ENCODE measurements at regions not wholly inside any gene's neighbourhood (a gene's known extent, or its start where the extent isn't known, plus 50 kb on each side); places are given as distances from the start of the nearest gene placed in this dataset.

DNA sequence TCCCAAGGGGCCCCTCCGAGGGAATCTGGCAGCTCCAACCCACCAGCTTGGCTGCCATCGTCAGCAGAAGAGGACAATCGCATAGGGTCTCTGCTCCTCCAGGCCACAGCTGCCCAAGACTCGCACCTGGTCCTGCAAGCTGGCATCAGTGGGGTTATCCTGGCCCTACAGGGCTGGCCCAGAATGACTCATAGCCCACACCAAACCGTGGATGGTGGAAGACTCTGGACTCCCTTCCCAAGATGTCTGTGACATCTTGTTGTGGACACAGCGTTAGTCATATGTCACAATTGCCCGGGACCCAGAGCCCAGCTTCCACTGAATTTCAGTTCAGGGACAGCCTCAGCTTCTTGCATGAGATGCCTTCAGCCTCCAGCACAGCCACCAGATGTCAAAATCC lies 91.5 kb upstream of the CUX1 start:
- Histone ChIP-seq H3K9me3 (ENCODE audit: control insufficient read depth in 4 of 4, low read length in 3 of 4) (peaks cover 0 to 5% (median 3%) of the 10 kb centered on the region in 4 donors), H3K27me3 (ENCODE audit: control insufficient read depth in 4 of 4, insufficient read depth in 4 of 4, low read length in 3 of 4) (no peaks in the 10 kb centered on the region), H3K27ac (ENCODE audit: low read depth in 1 of 2, low read length in 2 of 2) (no peak overlapping the region), H3K9ac (ENCODE audit: low read depth in 1 of 2, low read length in 2 of 2) (no peak overlapping the region), H3K4me1 (ENCODE audit: control insufficient read depth in 4 of 4, insufficient read depth in 4 of 4, low read length in 3 of 4) (no peaks in the 10 kb centered on the region), H3K4me3 (ENCODE audit: low read depth in 1 of 3, low read length in 3 of 3) (no peak overlapping the region), H3K36me3 (ENCODE audit: control insufficient read depth in 4 of 4, insufficient read depth in 3 of 4, low read depth in 1 of 4, low read length in 3 of 4) (no peaks in the 10 kb centered on the region)
- no peak for TF ChIP-seq RXRA (IDR thresholded peaks at IDR 0.05)
- TF ChIP-seq, protein P1, sequence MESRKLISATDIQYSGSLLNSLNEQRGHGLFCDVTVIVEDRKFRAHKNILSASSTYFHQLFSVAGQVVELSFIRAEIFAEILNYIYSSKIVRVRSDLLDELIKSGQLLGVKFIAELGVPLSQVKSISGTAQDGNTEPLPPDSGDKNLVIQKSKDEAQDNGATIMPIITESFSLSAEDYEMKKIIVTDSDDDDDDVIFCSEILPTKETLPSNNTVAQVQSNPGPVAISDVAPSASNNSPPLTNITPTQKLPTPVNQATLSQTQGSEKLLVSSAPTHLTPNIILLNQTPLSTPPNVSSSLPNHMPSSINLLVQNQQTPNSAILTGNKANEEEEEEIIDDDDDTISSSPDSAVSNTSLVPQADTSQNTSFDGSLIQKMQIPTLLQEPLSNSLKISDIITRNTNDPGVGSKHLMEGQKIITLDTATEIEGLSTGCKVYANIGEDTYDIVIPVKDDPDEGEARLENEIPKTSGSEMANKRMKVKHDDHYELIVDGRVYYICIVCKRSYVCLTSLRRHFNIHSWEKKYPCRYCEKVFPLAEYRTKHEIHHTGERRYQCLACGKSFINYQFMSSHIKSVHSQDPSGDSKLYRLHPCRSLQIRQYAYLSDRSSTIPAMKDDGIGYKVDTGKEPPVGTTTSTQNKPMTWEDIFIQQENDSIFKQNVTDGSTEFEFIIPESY (IDR thresholded peaks at IDR 0.05), result no peak
- TF ChIP-seq HNF4G (IDR thresholded peaks at IDR 0.05), result no peak
- TF ChIP-seq SP1 (IDR thresholded peaks at IDR 0.05), result no peak
- no peak for DNase-seq (ENCODE audit: low spot score)
- 72% methylated on average over 7 of the region's 7 CpGs for WGBS

DNA sequence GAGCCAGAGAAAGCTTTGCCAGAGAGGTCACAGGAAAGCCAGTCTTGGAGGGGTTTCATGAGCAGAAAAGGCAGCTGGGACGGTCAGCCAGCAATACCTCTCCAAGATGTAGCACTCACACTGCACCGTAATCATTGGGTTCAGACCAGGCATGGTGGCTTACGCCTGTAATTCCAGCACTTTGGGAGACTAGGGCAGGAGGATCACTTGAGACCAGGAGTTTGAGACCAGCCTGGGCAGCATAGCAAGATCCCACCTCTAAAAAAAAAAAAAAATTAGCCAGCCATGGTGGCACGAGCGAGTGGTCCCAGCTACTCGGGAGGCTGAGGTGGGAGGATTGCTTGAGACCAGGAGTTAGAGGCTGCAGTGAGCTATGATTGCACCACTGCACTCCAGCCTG lies 90.2 kb upstream of the CUX1 start:
- peaks cover 0 to 5% (median 3%) of the 10 kb centered on the region in 4 donors for H3K9me3 ChIP-seq (ENCODE audit: control insufficient read depth in 4 of 4, low read length in 3 of 4)
- no peak overlapping the region for H3K27ac ChIP-seq (ENCODE audit: low read depth in 1 of 2, low read length in 2 of 2)
- no peak for DNase-seq (ENCODE audit: low spot score)
- H3K27me3 ChIP-seq (ENCODE audit: control insufficient read depth in 4 of 4, insufficient read depth in 4 of 4, low read length in 3 of 4), result no peaks in the 10 kb centered on the region
- 95% methylated on average over 6 of the region's 6 CpGs for WGBS
- no peaks in the 10 kb centered on the region for H3K36me3 ChIP-seq (ENCODE audit: control insufficient read depth in 4 of 4, insufficient read depth in 3 of 4, low read depth in 1 of 4, low read length in 3 of 4)
- H3K4me1 ChIP-seq (ENCODE audit: control insufficient read depth in 4 of 4, insufficient read depth in 4 of 4, low read length in 3 of 4), result no peaks in the 10 kb centered on the region
- no peak overlapping the region for H3K4me3 ChIP-seq (ENCODE audit: low read depth in 1 of 3, low read length in 3 of 3)
- TF ChIP-seq TAF1 (conservative IDR thresholded peaks at IDR 0.05), result no peak
- no peak for TF ChIP-seq EGR1 (IDR thresholded peaks at IDR 0.05; ENCODE audit: low read depth in 2 of 2)
- no peak overlapping the region for H3K9ac ChIP-seq (ENCODE audit: low read depth in 1 of 2, low read length in 2 of 2)

DNA sequence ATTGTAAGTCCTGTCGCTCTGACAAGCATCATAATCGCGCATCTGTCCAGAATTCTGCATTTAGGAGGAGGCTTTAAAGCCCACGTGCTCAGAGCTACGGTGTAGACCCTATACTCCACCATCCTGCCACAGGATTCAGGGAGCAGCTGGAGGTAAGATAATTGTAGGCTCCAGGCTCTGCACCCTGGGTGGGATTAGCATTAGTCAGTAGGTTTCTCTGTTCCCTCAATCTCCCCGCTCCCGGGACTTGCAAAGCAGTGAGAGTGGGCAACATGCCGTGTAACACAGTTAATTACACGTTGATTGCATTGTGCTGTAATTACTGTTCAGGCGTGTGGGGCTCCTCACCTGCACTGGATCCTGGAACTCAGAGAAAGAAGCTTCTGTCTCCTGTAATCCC lies 89.3 kb upstream of the CUX1 start:
- H3K4me1 ChIP-seq (ENCODE audit: control insufficient read depth in 4 of 4, insufficient read depth in 4 of 4, low read length in 3 of 4), result no peaks in the 10 kb centered on the region
- H3K4me3 ChIP-seq (ENCODE audit: low read depth in 1 of 3, low read length in 3 of 3), result no peak overlapping the region
- H3K9me3 ChIP-seq (ENCODE audit: control insufficient read depth in 4 of 4, low read length in 3 of 4), result peaks cover 0 to 5% (median 3%) of the 10 kb centered on the region in 4 donors
- 89% methylated on average over 10 of the region's 10 CpGs for WGBS
- H3K9ac ChIP-seq (ENCODE audit: low read depth in 1 of 2, low read length in 2 of 2), result no peak overlapping the region
- H3K27ac ChIP-seq (ENCODE audit: low read depth in 1 of 2, low read length in 2 of 2), result no peak overlapping the region
- no peak for DNase-seq (ENCODE audit: low spot score)
- H3K36me3 ChIP-seq (ENCODE audit: control insufficient read depth in 4 of 4, insufficient read depth in 3 of 4, low read depth in 1 of 4, low read length in 3 of 4), result no peaks in the 10 kb centered on the region
- H3K27me3 ChIP-seq (ENCODE audit: control insufficient read depth in 4 of 4, insufficient read depth in 4 of 4, low read length in 3 of 4), result no peaks in the 10 kb centered on the region
- TF ChIP-seq, protein P2, sequence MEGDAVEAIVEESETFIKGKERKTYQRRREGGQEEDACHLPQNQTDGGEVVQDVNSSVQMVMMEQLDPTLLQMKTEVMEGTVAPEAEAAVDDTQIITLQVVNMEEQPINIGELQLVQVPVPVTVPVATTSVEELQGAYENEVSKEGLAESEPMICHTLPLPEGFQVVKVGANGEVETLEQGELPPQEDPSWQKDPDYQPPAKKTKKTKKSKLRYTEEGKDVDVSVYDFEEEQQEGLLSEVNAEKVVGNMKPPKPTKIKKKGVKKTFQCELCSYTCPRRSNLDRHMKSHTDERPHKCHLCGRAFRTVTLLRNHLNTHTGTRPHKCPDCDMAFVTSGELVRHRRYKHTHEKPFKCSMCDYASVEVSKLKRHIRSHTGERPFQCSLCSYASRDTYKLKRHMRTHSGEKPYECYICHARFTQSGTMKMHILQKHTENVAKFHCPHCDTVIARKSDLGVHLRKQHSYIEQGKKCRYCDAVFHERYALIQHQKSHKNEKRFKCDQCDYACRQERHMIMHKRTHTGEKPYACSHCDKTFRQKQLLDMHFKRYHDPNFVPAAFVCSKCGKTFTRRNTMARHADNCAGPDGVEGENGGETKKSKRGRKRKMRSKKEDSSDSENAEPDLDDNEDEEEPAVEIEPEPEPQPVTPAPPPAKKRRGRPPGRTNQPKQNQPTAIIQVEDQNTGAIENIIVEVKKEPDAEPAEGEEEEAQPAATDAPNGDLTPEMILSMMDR (IDR thresholded peaks at IDR 0.05; ENCODE audit: low read depth, low read length, missing input control), result no peak
- TF ChIP-seq NR2F2 (IDR thresholded peaks at IDR 0.05), result no peak
- TF ChIP-seq EGR1 (IDR thresholded peaks at IDR 0.05; ENCODE audit: low read depth in 2 of 2), result no peak
- TF ChIP-seq GABPA (IDR thresholded peaks at IDR 0.05 in 1 of 2, conservative IDR thresholded peaks at IDR 0.05 in 1 of 2), result no peak
- TF ChIP-seq YY1 (IDR thresholded peaks at IDR 0.05), result no peak
- TF ChIP-seq ATF3 (IDR thresholded peaks at IDR 0.05), result no peak
- TF ChIP-seq, protein P1 (IDR thresholded peaks at IDR 0.05), result no peak
- no peak for TF ChIP-seq FOXA2 (IDR thresholded peaks at IDR 0.05)
- TF ChIP-seq FOXA1 (IDR thresholded peaks at IDR 0.05), result no peak
- no peak for TF ChIP-seq TAF1 (conservative IDR thresholded peaks at IDR 0.05)
- no peak for TF ChIP-seq RAD21 (IDR thresholded peaks at IDR 0.05)
- no peak for TF ChIP-seq SP1 (IDR thresholded peaks at IDR 0.05)
- no peak for TF ChIP-seq REST (IDR thresholded peaks at IDR 0.05)
- TF ChIP-seq JUND (IDR thresholded peaks at IDR 0.05), result no peak
- no peak for TF ChIP-seq HNF4A (conservative IDR thresholded peaks at IDR 0.05)
- TF ChIP-seq RXRA (IDR thresholded peaks at IDR 0.05), result no peak
- TF ChIP-seq, protein P3, sequence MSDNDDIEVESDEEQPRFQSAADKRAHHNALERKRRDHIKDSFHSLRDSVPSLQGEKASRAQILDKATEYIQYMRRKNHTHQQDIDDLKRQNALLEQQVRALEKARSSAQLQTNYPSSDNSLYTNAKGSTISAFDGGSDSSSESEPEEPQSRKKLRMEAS (IDR thresholded peaks at IDR 0.05), result no peak
- TF ChIP-seq HNF4G (IDR thresholded peaks at IDR 0.05), result no peak

All from liver (tissue), 8 donors.